Ovary (tissue), 3 donors: ENCODE measurements at regions not wholly inside any gene's neighbourhood (a gene's known extent, or its start where the extent isn't known, plus 50 kb on each side); places are given as distances from the start of the nearest gene placed in this dataset.

Source experiments
- CTCF ChIP-seq, 3 donors: fragments of 450-650 bp in 2 of 3; fragments of 200-600 bp in 1 of 3; IDR thresholded peaks; one replicate each; pipeline versions ENCODE4 v1.5.1 to v1.8.0; 2016 to 2022; ENCODE audit warnings: antibody characterized with exemption in 3 of 3, mild to moderate bottlenecking in 1 of 3
- POLR2A ChIP-seq: fragments of 450-650 bp; IDR thresholded peaks from one replicate; pipeline ENCODE4 v1.6.1; 2017; ENCODE audit warnings: antibody characterized with exemption, mild to moderate bottlenecking, moderate library complexity
- donor health status: DM: no; HTN: no; CAD: no.

- no peak for TF ChIP-seq POLR2A
- no peak for TF ChIP-seq CTCF (IDR thresholded peaks at IDR 0.05)
Observed at GRCh38 chr7:94176694-94177200, 172.6 kb upstream of the BET1 start.
